Forelimb muscle (tissue), 1 donor: ENCODE measurements at regions not wholly inside any gene's neighbourhood (a gene's known extent, or its start where the extent isn't known, plus 50 kb on each side); places are given as distances from the start of the nearest gene placed in this dataset.
"Not testable (repeated sequence)": the region's sequence is repeated elsewhere in the genome, so short reads cannot be mapped to it uniquely, and the experiment has no call there.

ENCODE experiments used
- DNase-seq: peaks from one replicate; pipeline ENCODE4 v3.0.0-alpha.2; 2013; ENCODE audit warnings: low read depth

GRCh38 chr2:62654876-62655359, 50.6 kb upstream of the EHBP1 start:
- DNase-seq = no peak

DNA sequence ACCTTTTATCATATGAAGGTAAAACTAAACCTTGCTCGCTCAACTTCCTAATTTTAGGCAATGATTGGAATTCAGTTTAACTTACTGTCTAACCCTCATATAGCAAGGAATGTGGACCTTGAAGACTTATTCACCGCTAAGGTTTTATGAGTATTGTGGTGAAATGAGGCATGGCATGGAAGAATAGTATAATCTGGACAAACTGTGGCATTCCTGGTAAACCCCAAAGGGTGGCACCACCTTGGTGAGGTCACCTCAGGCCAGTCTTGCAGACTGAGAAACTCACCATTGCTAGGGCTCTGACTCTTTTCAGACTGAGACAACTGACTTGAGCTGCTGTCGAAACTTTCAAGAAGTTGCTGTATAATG, 51.1 kb upstream of the EHBP1 start:
- DNase-seq = no peak

DNA sequence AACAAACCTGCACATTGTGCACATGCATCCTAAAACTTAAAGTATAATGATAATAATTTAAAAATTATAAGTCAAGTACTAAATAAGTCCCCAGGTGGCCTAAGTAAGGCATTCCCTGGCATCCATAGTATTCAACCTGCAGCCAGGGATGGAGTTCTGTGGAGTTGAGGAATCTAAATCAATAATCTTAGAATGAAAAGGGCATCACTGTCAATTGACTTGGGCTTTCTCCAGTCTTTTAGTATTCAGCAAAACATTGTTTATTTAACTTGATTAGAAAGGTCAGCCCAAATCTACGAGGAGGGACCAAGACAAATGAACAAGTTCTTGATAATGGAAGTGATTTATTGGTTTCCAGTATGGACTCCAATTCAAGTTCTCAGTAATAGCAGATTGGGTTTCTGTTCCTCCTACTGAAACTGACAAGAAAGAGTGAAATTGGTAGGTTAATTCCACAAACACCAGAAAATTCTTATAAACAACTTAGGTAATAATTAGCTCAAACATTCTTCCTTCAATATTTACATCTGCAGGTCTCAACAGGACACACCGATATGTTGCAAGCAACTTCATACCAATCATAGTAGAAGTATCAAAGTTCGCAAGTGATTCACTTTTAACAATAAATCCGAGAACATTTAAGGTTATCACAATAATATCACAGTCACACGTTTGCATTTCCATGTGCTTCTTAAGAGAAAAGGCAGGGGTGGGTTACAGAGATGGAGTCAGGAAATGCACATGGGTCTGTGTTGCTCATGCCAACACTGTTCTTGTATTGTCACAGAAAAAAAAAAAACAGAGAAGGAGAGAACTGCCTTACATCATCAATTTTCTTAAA, 51.7 kb upstream of the EHBP1 start:
- no peak for DNase-seq

DNA sequence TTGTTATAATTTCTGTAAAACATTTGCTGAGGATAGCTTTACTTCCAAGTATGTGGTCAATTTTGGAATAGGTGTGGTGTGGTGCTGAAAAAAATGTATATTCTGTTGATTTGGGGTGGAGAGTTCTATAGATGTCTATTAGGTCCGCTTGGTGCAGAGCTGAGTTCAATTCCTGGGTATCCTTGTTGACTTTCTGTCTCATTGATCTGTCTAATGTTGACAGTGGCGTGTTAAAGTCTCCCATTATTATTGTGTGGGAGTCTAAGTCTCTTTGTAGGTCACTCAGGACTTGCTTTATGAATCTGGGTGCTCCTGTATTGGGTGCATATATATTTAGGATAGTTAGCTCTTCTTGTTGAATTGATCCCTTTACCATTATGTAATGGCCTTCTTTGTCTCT, 56.4 kb upstream of the EHBP1 start:
- not testable (repeated sequence) for DNase-seq

DNA sequence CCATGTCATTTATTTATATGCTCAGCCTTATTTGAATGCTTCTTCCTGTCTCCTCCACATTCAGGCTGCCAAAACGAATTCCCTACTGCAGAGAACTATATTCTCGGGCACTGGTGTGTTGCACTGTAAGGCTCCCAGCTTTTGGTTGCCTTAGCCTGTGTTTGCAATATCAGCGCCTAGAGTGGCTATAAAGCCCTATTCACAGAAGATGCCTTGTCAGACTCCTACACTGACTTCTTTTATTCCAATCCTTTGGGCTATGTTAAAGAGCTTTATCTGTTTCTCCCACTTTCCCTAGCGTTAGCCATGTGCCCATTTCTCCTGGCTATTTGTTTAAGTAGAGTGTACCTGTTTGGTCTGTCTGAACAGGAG, 62.4 kb upstream of the EHBP1 start:
- DNase-seq = no peak

- DNase-seq = no peak
These were observed 62.9 kb upstream of the EHBP1 start for GRCh38 chr2:62642429-62643099.

DNA sequence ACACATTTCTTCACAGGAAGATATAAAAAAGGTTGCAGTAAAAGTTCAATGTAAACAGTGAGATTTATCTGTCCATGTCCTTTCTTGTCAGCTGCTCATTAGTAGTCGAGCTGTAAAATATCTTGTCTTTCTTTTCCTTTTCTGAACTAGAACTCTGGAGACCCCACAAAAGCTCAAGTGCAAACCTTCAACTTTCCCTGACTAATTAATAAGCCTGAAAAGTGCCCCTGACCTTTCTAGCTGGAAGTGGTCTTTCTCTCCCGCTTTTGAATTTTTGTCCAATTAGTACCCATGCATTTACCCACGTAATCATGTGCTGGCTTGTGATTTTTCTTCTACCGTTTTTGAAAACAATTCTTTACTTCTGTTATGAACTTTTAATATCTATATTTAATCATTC, 63.6 kb upstream of the EHBP1 start:
- DNase-seq = no peak

DNA sequence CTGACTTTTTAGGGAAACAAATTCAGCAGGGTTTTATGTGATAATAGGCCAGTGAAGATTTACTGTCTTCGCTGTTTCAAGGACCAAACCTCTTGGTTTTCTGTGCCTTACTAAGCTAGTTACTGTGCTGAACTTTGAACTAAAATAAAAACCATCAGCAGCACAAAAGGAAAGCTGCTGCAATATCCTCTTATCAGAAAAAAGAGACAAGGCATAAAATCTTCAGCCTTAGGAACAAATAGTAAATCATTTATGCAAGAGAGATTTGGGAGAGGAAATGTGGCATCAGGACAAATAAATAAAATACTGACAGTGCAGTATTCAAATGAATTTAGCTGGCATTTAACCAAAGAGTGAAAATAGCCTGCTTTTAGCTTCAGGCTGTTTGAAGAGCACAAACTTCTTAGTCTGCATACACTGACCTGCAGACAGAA, 64.1 kb upstream of the EHBP1 start:
- DNase-seq = no peak

DNA sequence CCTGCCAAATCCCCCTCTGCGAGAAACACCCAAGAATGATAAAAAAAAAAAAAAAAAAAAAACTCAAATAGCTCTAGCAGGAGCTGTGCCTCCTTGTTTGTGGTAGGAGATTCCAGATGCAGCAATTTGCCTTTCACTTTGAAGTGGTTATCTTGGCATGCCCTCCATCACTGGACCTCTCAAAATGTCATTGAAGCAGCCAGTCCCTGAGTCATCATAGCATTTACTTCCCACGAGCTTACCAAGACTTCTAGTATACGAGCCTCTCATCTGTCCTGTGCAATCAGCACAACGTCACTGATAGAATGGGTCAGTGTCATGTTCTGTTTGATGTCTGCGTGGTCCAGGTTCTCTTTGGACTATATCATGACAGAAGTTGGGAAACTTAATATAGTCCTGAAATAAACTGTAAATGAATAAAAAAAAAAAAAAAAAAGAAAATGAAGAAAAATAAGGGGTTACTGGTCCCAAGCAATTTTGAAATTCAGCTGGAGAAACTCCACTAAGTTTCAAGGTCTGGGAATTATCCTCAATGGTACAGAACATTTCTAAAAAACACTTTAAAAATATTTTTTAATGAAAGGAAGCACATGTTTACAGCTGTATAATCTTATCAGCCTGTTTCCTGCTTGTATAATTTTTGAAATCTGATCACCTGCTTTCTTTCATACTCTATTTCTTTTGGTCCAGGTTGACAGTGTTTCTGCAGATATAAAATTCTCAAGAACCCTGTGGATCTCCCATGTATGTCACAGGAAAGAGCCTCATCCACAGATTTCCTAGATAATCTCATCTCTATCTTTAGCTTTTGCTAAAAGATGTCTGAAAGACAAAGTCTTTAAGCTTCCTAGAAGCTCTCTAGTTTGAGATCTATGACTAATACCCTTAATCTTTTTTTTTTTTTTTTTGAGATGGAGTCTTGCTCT, 74.1 kb upstream of the EHBP1 start:
- no peak for DNase-seq

DNA sequence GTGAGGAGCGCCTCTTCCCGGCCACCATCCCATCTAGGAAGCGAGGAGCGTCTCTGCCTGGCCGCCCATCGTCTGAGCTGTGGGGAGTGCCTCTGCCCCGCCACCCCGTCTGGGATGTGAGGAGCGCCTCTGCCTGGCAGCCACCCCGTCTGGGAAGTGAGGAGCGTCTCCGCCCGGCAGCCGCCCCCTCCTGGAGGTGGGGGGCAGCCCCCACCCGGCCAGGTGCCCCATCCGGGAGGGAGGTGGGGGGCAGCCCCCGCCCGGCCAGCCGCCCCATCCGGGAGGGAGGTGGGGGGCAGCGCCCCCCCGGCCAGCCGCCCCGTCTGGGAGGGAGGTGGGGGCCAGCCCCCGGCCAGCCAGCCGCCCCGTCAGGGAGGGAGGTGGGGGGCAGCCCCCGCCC, 75.3 kb upstream of the EHBP1 start:
- DNase-seq = not testable (repeated sequence)

GRCh38 chr2:62629310-62629709, 76.2 kb upstream of the EHBP1 start:
- not testable (repeated sequence) for DNase-seq

GRCh38 chr2:62627667-62628066, 77.8 kb upstream of the EHBP1 start:
- DNase-seq = no peak

DNA sequence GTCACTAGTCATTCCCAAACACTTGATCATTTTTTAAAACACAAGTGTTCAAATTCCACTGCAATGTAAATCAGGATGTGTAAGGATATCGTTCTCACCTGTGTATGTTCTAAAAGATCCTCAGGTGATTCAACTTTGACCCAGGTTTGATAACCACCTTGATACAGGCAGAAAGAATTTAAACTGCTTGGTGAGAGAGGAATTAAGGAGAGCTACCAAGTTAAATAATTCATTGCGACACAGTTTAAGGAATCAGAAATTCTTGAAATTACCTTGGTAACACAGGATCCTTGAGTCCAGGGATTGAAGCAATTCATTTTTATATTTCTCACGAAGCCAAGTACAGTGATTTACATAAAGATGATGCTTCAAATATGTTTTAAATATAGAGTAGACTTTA, 80.7 kb upstream of the EHBP1 start:
- no peak for DNase-seq

- DNase-seq = not testable (repeated sequence)
These were observed 89.0 kb upstream of the EHBP1 start for GRCh38 chr2:62616486-62616885.

- no peak for DNase-seq
These were observed 93.7 kb upstream of the EHBP1 start for GRCh38 chr2:62611854-62612253.

DNA sequence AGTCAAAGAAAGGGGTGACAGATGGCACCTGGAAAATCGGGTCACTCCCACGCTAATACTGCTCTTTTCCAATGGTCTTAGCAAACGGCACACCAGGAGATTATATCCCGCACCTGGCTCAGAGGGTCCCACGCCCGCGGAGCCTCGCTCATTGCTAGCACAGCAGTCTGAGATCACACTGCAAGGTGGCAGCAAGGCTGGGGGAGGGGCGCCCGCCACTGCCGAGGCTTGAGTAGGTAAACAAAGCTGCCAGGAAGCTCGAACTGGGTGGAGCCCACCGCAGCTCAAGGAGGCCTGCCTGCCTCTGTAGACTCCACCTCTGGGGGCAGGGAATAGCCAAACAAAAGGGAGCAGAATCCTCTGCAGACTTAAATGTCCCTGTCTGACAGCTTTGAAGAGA, 99.5 kb upstream of the TMEM17 start:
- not testable (repeated sequence) for DNase-seq

DNA sequence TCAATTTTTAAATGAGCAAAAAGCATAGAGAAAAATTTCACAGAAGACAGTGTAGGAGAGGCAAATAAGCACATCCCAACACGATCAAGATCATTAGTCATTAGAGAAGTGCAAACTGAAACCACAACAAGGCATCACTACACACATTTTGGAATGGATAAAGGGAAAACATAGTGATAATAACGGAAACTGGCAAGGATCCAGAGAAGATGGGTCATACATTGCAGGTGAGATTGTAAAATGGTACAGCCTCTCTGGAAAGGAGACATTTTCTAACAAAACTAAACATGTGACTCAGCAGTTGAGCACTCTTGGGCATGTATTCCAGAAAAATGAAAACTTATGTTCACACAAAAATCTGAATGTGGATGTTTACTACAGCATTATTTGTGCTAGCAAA, 98.3 kb upstream of the TMEM17 start:
- no peak for DNase-seq

GRCh38 chr2:62603154-62603712, 97.2 kb upstream of the TMEM17 start:
- no peak for DNase-seq

DNA sequence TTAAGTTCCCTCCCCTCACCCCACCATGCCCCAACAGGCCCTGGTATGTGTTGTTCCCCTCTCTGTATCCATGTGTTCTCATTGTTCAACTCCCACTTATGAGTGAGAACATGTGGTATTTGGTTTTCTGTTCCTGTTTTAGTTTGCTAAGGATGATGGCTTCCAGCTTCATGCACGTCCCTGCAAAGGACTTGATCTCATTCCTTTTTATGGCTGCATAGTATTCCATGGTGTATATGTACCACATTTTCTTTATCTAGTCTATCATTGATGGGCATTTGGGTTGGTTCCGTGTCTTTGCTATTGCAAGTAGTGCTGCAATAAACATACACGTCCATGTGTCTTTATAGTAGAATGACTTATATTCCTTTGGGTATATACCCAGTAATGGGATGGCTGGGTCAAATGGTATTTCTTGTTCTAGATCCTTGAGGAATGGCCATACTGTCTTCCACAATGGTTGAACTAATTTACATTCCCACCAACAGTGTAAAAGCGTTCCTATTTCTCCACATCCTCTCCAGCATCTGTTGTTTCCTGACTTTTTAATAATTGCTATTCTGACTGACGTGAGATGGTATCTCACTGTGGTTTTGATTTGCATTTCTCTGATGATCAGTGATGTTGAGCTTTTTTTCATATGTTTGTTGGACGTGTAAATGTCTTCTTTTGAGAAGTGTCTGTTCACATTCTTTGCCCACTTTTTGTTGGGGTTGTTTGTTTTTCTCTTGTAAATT, 93.8 kb upstream of the TMEM17 start:
- not testable (repeated sequence) for DNase-seq

- no peak for DNase-seq
These were observed 91.3 kb upstream of the TMEM17 start for GRCh38 chr2:62597323-62597722.
